ENCODE measurements at regions not wholly inside any gene's neighbourhood (a gene's known extent, or its start where the extent isn't known, plus 50 kb on each side); places are given as distances from the start of the nearest gene placed in this dataset.

GRCh38 chr4:145287351-145287750 is 107.0 kb upstream of the OTUD4 start:
- no peaks in the 10 kb centered on the region for H3K36me3 ChIP-seq
- H3K4me1 ChIP-seq, result no peaks in the 10 kb centered on the region
- no peak for DNase-seq
- H3K27ac ChIP-seq, result no peak overlapping the region
- no peak for TF ChIP-seq CTCF (IDR thresholded peaks at IDR 0.05)
- TF ChIP-seq POLR2A (IDR thresholded peaks at IDR 0.05), result no peak
- no peak overlapping the region for H3K4me3 ChIP-seq (replicated peaks in 1 of 3)
- no peaks in the 10 kb centered on the region for H3K9me3 ChIP-seq
- intact Hi-C loops (cut with DNase I), result no loop called here
- H3K27me3 ChIP-seq, result no peaks in the 10 kb centered on the region
- 88 to 92% methylated on average over 1 of the region's 1 CpG for whole genome bisulfite sequencing, 2 donors

- no peaks in the 10 kb centered on the region for H3K9me3 ChIP-seq
- H3K27me3 ChIP-seq, result no peaks in the 10 kb centered on the region
- TF ChIP-seq POLR2A (IDR thresholded peaks at IDR 0.05) (no peak), CTCF (IDR thresholded peaks at IDR 0.05) (no peak)
- intact Hi-C loops (cut with DNase I), result no loop called here
- no peaks in the 10 kb centered on the region for H3K36me3 ChIP-seq
- H3K4me3 ChIP-seq (replicated peaks in 1 of 3), result no peak overlapping the region
- H3K27ac ChIP-seq, result no peak overlapping the region
- no peak for DNase-seq
- no peaks in the 10 kb centered on the region for H3K4me1 ChIP-seq
Measured at GRCh38 chr4:145285928-145286327, 105.5 kb upstream of the OTUD4 start.

GRCh38 chr4:145283909-145284308 is 103.5 kb upstream of the OTUD4 start:
- H3K27ac ChIP-seq, result no peak overlapping the region
- H3K36me3 ChIP-seq, result no peaks in the 10 kb centered on the region
- no peaks in the 10 kb centered on the region for H3K27me3 ChIP-seq
- WGBS, 2 donors, result 77 to 79% methylated on average over 2 of the region's 2 CpGs
- intact Hi-C loops (cut with DNase I), result no loop called here
- H3K9me3 ChIP-seq, result no peaks in the 10 kb centered on the region
- DNase-seq, result no peak
- no peaks in the 10 kb centered on the region for H3K4me1 ChIP-seq
- H3K4me3 ChIP-seq (replicated peaks in 1 of 3), result no peak overlapping the region
- TF ChIP-seq POLR2A (IDR thresholded peaks at IDR 0.05) (no peak), CTCF (IDR thresholded peaks at IDR 0.05) (no peak)

- Histone ChIP-seq H3K4me3 (replicated peaks in 1 of 3) (no peak overlapping the region), H3K27ac (peak overlapping the region in 1 of 3 donors; percentile 17), H3K36me3 (no peaks in the 10 kb centered on the region), H3K27me3 (no peaks in the 10 kb centered on the region), H3K9me3 (no peaks in the 10 kb centered on the region), H3K4me1 (no peaks in the 10 kb centered on the region)
- 94 to 95% methylated on average over 1 of the region's 1 CpG for WGBS, 2 donors
- TF ChIP-seq CTCF (IDR thresholded peaks at IDR 0.05) (no peak), POLR2A (IDR thresholded peaks at IDR 0.05) (peak in 1 of 2 donors; percentile 7)
- no peak for DNase-seq
- intact Hi-C loops (cut with DNase I), result no loop called here
Measured at GRCh38 chr4:145281951-145282350, 101.6 kb upstream of the OTUD4 start.

- Histone ChIP-seq H3K27ac (peak overlapping the region in 1 of 3 donors; percentile 50), H3K27me3 (no peaks in the 10 kb centered on the region), H3K4me1 (no peaks in the 10 kb centered on the region), H3K36me3 (no peaks in the 10 kb centered on the region), H3K4me3 (replicated peaks in 1 of 3) (no peak overlapping the region), H3K9me3 (no peaks in the 10 kb centered on the region)
- intact Hi-C loops (cut with DNase I), result no loop called here
- TF ChIP-seq CTCF (IDR thresholded peaks at IDR 0.05), result no peak
- TF ChIP-seq POLR2A (IDR thresholded peaks at IDR 0.05), result no peak
- 82 to 90% methylated on average over 9 of the region's 9 CpGs for WGBS, 2 donors
- DNase-seq, result no peak
Measured at GRCh38 chr4:145281224-145281623, 100.8 kb upstream of the OTUD4 start.
